SU-DHL-6 (cell line): ENCODE measurements at regions not wholly inside any gene's neighbourhood (a gene's known extent, or its start where the extent isn't known, plus 50 kb on each side); places are given as distances from the start of the nearest gene placed in this dataset.

ENCODE experiments used
- CTCF ChIP-seq: fragments of 200-600 bp; sonication (generic); IDR thresholded peaks from one replicate; pipeline ENCODE4 v1.5.1; 2017; ENCODE audit warnings: antibody characterized with exemption, mild to moderate bottlenecking, low read length, moderate library complexity; ENCODE audit not compliant: insufficient read depth, poor library complexity, severe bottlenecking
- EZH2phosphoT487 ChIP-seq: fragments of 200-600 bp; sonication (generic), shearing (Covaris generic); conservative IDR thresholded peaks from 2 replicates; pipeline ENCODE4 v1.6.1; 2018; ENCODE audit warnings: mild to moderate bottlenecking, antibody characterized with exemption, low read length, moderate library complexity, mixed read lengths

DNA sequence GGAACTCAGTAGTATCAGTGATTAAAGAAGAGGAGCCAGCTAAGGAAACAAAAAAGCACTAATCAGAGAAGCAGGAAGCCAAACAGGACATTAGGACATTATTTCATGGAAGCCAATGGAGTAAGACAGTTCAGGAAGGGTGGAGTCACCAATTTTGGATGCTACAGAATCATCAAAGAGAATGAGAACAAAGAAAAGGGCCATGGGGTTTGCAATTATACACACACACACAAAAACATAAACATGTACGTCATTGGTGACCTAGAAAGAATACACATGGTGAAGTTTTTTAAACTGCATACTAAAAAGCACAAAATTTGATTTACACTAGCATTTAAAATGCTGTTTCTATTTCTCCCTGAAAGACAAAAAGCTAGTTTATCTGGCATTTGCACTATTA lies 96.8 kb upstream of the MRPS30 start:
- no peak for TF ChIP-seq CTCF
- no peak for TF ChIP-seq EZH2phosphoT487
